ENCODE measurements at regions not wholly inside any gene's neighbourhood (a gene's known extent, or its start where the extent isn't known, plus 50 kb on each side); places are given as distances from the start of the nearest gene placed in this dataset.

GRCh38 chr11:43238341-43238740 lies 73.5 kb upstream of the API5 start:
- intact Hi-C loops (cut with DNase I), result no loop called here
- WGBS, 2 donors, result 87 to 93% methylated on average over 3 of the region's 3 CpGs

GRCh38 chr11:43239791-43240190 lies 72.0 kb upstream of the API5 start:
- 55 to 57% methylated on average over 3 of the region's 3 CpGs for WGBS, 2 donors
- H3K27me3 ChIP-seq, result no peaks in the 10 kb centered on the region

More at GRCh38 chr11:43238341-43238740, 73.5 kb upstream of the API5 start:
- H3K9me3 ChIP-seq, result no peaks in the 10 kb centered on the region
- H3K4me1 ChIP-seq, result no peaks in the 10 kb centered on the region
- H3K27ac ChIP-seq, result no peak overlapping the region
- TF ChIP-seq CTCF (IDR thresholded peaks at IDR 0.05) (no peak), POLR2A (IDR thresholded peaks at IDR 0.05) (no peak)
- H3K27me3 ChIP-seq, result no peaks in the 10 kb centered on the region
- no peaks in the 10 kb centered on the region for H3K36me3 ChIP-seq
- DNase-seq, result no peak
- no peak overlapping the region for H3K4me3 ChIP-seq

DNA sequence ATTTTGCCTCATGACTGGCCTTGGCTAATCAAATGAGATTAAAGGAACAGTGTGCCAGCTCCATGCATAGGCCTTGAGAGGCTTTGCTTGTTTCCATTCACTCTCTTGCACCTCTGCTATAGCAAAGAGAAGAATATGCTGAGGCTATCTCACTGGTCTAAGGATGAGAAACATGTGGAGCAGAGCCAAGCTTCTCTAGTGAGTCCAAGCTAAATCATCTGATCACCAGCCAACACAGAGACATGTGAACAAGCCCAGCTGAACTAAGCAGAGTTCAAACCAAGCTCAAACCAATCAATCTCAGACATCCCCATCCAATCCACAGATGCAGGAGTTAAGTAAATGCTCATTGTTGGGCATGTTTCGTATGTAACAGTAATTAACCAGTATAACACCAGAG lies 69.4 kb upstream of the API5 start:
- H3K4me1 ChIP-seq, result no peaks in the 10 kb centered on the region
- no peaks in the 10 kb centered on the region for H3K9me3 ChIP-seq
- TF ChIP-seq CTCF (IDR thresholded peaks at IDR 0.05), result no peak
- TF ChIP-seq POLR2A (IDR thresholded peaks at IDR 0.05), result no peak
- DNase-seq, result no peak
- no peaks in the 10 kb centered on the region for H3K27me3 ChIP-seq
- intact Hi-C loops (cut with DNase I), result no loop called here
- no peak overlapping the region for H3K4me3 ChIP-seq
- no peak overlapping the region for H3K27ac ChIP-seq
- no peaks in the 10 kb centered on the region for H3K36me3 ChIP-seq
- WGBS, 2 donors, result 42 to 44% methylated on average over 1 of the region's 1 CpG

More at GRCh38 chr11:43239791-43240190, 72.0 kb upstream of the API5 start:
- intact Hi-C loops (cut with DNase I), result no loop called here
- TF ChIP-seq POLR2A (IDR thresholded peaks at IDR 0.05), result no peak
- TF ChIP-seq CTCF (IDR thresholded peaks at IDR 0.05), result no peak
- no peaks in the 10 kb centered on the region for H3K9me3 ChIP-seq
- no peaks in the 10 kb centered on the region for H3K4me1 ChIP-seq
- H3K4me3 ChIP-seq, result no peak overlapping the region
- no peak for DNase-seq
- H3K27ac ChIP-seq, result no peak overlapping the region
- H3K36me3 ChIP-seq, result no peaks in the 10 kb centered on the region

DNA sequence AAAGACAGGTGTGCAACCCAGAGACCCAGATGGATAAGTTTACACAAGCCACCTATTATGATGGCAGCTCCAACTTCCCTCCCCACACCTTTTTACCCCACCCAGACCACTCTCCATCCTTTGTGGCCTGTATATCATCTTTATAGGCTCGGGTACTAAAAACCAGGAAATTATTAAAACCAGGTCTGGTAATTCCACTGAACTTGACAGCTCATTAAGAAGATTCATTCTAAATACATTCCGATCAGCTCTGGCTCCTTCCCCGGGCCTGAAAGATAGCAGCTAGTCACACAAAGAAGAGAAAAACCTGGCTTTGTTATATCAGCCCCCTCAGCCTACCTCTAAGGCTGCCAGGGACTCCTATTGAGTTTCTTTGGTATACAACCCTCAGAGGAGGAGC lies 67.9 kb upstream of the API5 start:
- no peaks in the 10 kb centered on the region for H3K36me3 ChIP-seq
- DNase-seq, result no peak
- H3K4me3 ChIP-seq, result no peak overlapping the region
- no peaks in the 10 kb centered on the region for H3K9me3 ChIP-seq
- WGBS, 2 donors, result 17 to 22% methylated on average over 3 of the region's 3 CpGs
- no peak overlapping the region for H3K27ac ChIP-seq
- TF ChIP-seq POLR2A (IDR thresholded peaks at IDR 0.05), result no peak
- TF ChIP-seq CTCF (IDR thresholded peaks at IDR 0.05), result no peak
- intact Hi-C loops (cut with DNase I), result no loop called here
- H3K27me3 ChIP-seq, result no peaks in the 10 kb centered on the region
- no peaks in the 10 kb centered on the region for H3K4me1 ChIP-seq

DNA sequence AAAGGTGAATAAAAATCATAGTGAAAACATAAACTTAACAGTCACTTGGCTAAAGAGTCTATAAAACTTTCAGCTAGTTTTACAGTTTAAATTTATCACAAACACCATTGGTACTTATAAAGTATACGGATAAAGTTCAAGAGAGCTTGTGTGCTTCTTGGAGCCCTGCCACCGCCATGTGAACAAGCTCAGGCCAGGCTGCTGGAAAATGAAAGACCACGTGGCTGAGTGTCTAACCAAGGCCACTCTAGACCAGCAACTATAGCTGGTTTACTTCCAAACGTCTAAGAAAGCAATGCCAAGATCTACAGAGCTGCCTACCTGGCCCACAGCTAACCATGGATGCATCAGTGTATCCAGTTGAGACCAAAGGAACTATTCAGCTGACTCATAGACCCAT lies 66.3 kb upstream of the API5 start:
- Histone ChIP-seq H3K27ac (no peak overlapping the region), H3K4me1 (no peaks in the 10 kb centered on the region), H3K27me3 (no peaks in the 10 kb centered on the region), H3K4me3 (no peak overlapping the region), H3K36me3 (no peaks in the 10 kb centered on the region), H3K9me3 (no peaks in the 10 kb centered on the region)
- WGBS, 2 donors, result 33 to 46% methylated on average over 4 of the region's 4 CpGs
- DNase-seq, result no peak
- TF ChIP-seq CTCF (IDR thresholded peaks at IDR 0.05) (no peak), POLR2A (IDR thresholded peaks at IDR 0.05) (no peak)
- intact Hi-C loops (cut with DNase I), result no loop called here

Data from esophagus squamous epithelium (tissue), 5 donors.